ENCODE measurements at regions not wholly inside any gene's neighbourhood (a gene's known extent, or its start where the extent isn't known, plus 50 kb on each side); places are given as distances from the start of the nearest gene placed in this dataset.

GRCh38 chr14:34058510-34058909, 107.6 kb upstream of the EGLN3 start:
- no peak for TF ChIP-seq POLR2A (IDR thresholded peaks at IDR 0.05)
- TF ChIP-seq CTCF (IDR thresholded peaks at IDR 0.05), result no peak

All from right lobe of liver (tissue), 4 donors.